NCI-H2029 (cell line): ENCODE measurements at regions not wholly inside any gene's neighbourhood (a gene's known extent, or its start where the extent isn't known, plus 50 kb on each side); places are given as distances from the start of the nearest gene placed in this dataset.

Source experiments
- DNase-seq: peaks from one replicate; lab custom pipeline; 2025; lab: John Stamatoyannopoulos, UW

DNA sequence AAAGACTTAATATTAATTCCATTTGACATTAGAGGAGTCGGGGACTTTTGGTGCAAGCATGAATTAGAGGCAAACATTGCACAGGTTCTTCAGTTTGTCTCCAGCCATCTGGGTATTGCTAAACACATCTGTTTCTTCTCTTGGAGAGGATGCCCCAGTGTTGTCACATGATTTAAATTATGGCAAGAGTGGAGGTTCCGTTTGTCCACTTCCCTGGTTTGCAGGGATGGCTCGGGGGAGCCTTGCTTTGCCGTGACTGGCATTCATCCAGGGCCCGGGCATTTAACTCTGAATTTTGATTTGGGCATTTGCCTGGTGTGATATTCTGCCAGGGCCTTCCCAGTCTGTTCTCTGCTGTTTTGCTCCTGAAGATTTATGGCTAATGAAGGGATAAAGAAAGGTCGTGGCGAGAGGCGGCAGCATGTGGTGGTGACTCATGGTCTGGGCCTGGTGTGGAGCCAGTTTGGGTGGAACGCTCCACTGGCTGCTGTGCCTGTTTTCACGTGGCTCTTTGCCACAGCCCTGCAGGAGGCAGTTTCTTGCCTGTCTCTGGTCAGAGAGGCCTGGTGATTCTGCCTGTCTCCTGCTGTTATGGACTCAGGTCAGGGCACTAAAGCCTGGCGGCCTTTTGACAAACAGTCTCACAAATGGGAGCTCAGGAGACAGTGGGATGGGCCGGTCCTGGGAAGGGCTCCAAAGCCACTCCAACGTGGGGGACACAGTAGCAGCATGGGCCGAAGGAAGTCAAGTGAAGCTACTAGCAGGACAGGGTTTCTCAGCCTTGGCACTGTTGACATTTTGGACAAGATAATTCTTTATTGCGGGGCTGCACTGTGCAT, 99.4 kb upstream of the PGRMC2 start:
- DNase-seq, result peak; percentile 49

DNA sequence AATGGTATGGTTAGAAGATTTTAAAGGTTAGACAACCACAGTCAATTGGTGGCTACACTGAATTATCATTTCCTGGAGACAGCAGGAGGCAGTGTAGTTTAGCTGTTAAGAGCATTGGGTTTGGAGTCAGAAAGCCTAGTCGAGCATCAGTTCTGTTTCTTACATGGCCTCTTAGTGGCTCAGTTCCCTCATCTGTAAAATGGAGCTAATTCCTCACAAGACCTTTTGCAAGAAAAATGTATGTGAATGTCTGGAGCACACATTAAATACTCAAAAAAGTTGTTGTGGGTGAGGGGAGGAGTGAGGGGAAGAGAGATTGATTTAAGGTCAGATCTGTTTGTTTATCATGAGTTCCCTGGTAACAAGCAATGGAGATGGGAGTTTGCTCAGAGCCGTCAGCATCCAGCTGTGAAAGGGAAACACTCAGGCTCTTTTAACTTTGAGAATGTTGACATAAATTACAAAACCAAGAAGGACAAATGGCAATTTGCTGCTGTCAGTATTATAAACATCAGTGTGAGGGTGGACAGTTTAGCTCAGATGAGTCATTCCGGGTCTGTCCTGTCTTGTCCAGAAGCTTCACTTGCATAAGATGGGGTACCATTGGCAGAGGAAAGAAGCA, 98.2 kb upstream of the PGRMC2 start:
- peak; percentile 43 for DNase-seq

DNA sequence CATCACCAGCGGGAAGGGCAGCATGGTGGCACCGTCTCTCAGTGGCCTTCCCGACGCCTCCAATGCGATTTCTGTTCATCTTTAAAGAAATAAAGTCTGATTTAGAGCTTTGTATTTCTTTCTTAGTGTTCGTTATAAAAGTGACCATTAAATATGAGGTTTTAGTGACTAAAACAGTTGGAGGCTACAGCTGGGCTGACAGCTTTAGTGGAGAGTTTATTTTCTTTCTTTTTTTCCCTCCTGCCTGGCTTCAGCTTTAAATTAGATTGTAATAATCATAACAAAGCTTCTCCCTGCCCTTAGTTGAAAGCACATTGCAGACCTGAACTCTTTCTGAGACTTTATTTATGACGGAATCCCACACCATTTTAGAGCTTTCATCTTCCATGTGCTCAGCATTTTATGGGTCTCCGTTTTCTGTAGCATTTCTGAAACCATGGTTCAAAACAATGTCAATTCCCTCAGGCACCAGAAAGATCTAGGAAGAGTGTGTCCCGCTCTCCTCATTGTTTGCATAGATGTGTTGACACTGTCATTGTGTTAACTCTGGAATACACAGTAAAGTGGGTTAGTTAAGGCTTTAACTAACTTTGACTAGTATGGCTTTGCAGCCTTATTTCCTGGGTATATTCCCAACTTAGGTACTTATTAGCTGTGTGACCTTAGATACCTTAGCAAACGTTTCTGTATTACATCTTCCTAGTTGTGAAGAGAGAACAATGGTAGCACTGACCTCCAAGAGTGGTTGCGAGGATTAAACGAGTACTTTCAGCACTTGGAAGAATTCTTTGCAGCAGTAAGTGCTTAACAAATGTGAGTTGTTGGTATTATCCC, 97.4 kb upstream of the PGRMC2 start:
- no peak for DNase-seq

DNA sequence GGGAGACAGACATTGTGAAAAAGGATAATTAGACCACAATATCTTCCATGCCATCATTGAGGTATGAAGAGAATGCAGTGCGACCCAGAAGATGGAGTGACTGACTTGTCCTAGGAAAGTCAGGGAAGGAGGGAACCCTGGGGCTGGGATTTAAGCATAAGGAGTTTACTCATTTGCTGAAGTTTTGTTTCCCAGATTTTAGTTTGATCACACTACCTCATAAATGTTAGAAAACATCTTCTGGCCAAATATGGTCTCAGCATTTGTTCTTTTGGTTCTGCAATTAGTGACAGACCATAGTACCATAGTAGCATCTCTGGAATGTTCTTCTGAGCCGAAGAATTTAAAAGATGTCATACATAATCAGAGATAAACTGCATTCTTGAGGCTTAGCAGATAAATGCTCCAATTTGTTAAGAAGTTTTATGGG, 96.5 kb upstream of the PGRMC2 start:
- no peak for DNase-seq

DNA sequence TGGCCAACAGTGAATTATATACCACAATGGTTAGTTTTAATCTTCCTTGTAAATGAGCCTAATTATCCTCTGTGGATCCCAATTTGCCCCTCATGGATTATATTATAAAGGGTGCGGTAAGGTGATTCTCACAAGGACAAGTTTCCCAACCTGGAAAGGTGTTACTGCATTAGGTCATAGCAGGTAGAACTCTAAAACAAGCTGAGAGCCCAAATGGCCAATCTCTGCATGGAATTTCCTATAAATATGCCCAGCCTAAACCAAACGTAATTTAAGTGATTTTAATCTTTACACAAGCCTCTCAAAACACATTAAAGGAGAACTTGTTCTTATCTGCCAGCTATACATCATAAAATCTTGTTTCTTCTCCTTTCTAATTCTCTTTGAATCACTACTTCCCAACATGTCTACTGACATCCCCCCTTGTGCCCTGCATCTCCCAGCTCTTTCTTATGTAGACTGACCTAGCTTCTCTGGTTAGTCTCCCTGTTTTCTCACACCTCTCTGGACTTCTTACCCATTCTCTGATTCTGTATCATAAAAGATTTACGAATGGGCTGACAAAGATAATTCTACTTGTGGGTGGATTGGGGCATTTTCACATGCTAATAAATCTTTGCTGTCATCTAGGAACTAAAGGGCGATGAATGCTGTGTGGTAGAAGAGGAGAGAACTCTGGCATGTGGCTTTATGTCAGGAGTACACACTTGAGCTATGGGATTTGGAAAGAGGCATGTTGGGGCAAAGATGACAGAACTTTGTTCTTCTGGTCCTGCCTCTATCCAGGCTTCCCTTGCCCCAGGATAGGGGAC, 94.3 kb upstream of the PGRMC2 start:
- no peak for DNase-seq

DNA sequence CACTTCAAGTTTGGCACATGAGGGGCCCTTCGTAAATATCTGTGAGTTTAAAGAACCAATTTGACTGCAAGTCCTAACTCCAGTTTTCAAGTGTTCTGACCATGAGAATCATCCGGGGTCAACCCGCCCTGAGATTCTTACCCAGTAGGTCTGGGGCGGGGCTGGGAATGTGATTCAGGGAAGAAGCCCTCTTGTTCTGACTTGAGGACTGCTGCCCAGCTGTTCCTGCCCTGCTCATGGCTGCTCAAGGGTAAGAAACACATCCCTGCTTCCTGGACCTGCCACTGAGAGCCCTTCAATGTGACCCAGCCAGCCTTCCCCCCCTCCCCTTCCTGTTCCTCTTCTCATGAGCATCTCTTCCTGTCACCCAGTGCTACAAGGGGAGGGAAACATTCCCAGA, 92.7 kb upstream of the PGRMC2 start:
- no peak for DNase-seq

DNA sequence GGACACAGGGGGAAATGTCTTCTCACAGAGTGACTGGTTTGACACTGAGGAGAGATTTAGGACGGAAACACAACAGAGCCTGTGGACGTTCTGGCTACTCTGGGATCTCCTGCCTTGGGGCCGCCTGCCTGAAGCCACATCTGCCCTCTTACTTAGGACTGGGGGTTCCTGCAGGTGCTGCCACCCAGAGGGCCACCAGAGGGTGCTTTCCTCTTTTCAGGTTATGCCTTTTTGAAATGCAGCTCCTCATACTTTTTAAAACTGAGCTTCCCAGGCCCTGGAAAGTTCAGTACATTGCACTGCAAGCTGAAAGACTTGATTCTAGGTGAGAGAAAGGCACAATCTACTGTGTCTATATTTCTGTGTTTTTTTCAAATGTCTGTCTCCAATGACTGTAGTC, 92.2 kb upstream of the PGRMC2 start:
- no peak for DNase-seq

DNA sequence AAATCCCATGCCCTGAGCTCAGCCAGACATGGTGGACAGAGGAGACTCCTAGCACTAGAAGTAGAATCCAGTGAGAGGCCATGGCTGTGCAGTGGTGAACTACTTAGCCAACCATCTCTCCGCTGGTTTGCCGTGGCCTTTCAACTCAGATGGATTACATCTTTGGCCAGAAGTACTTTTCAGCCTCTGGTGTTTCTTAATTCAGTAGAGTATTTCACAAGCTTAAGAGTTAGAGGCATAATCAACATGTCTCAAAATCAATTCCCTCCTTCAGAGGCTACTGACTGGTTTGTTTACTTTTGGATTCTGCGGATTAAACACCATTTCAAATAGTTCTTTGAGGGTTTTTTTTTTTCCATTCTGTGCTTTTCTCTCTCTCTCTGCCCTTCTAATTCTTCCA, 91.1 kb upstream of the PGRMC2 start:
- no peak for DNase-seq

DNA sequence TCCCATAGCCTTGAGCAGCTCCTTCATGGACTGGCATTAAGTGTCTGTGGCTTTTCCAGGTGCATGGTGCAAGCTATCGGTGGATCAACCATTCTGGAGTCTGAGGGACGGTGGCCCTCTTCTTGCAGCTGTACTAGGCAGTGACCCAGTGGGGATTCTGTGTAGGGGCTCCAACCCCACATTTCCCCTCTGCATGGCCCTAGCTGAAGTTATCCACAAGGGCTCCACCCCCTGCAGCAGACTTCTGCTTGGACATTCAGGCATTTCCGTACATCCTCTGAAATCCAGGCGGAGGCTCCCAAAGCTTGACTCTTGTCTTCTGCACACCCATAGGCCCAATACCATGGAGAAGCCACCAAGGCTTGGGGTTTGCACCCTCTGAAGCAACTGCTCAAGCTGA, 89.3 kb upstream of the PGRMC2 start:
- no peak for DNase-seq

DNA sequence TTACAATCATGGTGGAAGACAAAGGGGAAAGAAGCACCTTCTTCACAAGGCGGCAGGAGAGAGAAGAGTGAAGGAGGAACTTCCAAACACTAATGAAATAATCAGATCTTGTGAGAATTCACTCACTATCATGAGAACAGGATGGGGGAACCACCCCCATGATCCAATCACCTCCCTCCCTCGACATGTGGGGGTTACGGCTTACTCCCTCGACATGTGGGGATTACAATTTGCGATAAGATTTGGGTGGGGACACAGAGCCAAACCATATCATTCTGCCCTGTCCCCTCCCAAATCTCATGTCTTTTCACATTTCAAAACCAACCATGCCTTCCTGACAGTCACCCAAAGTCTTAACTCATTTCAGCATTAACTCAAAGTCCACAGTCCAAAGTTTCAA, 88.7 kb upstream of the PGRMC2 start:
- DNase-seq, result no peak

DNA sequence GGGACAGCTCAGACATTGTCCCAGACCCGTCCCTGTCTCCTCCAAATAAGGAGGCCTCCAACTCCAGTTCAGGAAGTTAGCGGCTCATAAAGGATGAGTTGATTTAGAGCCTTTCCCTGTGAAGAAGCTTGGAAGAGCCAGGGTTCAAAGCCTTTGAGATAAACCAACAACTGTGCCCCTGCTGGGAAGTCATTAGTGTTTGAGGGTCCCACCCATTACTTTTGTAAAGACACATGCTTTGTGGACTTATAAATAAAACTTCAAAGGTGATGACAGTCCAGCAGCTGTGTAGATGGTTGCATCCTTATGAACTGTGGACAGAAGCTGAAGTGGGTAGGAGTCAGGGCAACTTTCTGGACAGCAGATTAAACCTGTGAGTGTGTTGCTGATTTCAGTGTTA, 86.0 kb upstream of the PGRMC2 start:
- no peak for DNase-seq

DNA sequence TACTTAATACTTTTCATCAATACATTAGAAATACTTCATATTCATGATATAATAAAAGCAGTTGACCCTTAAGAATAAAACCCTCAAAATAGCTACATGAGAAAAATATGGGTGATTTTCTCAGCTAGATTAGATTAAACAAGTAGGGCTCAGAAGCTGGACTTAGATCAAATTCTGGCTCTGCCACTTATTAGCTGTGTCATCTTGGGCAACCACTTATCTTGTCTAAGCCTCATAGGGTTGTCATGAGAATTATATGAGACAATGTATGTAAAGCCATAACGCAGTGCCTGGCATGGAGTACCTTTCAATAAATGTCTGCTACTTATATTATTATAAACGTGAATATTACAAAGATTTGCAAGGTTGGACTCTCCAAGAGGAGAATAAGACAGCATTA, 84.3 kb upstream of the PGRMC2 start:
- DNase-seq, result no peak

DNA sequence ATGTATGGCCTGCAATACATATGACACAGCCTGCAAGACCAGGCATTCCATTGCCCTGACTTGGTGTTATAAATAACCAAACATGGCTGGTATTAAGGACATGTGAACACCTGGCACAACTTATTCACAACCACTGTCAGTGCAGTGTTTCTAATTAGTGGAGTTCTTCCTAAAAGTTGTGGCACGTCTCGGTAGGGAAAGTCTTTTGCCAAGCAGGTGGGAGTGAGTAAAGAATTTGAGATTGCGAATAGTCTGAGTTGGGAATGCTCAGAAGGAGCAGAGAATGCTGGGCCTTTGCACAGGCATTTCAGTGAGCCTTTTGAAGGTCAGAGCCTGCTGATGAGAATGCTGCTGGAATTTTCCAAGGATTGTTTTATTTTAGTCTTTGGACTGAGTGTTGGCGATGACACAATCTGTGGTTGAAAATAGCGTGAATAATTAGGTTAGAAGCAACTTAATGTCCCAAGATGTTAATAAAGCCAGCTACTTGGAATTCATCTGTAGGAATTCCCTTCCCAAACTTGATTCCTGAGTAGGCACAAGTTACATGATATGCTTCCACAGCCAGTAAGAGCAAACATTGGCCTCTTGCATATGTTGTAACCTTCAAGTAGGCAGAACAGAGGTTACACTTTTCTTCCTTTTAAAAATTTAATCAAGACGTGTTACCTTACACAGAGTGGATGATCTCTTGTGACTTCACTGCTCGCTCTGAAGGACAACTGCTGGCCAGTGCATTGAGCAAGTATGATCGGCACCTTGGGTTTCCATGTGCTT, 83.6 kb upstream of the PGRMC2 start:
- DNase-seq, result no peak

DNA sequence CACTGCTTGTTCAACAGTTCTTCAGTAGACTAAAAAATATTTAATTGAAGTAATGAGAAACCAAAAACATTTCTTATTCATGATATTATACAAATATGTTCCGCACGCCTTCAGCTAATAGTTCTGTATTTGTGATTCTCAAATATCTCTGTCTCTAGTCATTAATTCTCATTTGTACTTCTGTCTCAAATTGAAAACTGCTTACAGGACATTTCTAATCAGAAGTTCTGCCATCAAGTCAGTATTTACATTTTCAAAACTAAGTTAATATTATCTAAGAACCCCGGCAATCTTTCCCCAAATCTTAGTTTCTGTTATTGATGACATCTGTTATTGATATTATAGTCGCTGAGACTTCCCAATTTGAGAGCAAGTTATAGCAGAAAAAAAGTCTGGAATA, 78.6 kb upstream of the PGRMC2 start:
- DNase-seq, result no peak

DNA sequence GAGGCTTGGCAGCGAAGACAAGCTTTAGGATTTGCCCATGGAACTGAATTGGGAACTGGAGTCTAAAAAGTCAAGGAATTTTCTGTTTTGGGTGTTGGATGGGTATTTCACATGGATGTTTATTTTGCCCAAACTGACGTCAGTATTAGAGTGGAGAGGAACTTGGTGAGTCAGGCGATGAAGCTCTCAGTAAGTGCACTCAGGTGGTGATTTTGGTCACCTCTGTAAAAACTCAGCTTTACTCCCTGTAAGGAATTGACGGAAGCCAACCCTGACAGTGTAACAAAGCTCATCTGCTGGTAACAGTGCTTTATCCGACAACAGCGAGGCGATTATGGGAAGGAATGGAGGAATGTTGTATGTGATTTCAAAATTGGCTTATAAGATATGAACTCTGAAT, 77.0 kb upstream of the PGRMC2 start:
- no peak for DNase-seq

DNA sequence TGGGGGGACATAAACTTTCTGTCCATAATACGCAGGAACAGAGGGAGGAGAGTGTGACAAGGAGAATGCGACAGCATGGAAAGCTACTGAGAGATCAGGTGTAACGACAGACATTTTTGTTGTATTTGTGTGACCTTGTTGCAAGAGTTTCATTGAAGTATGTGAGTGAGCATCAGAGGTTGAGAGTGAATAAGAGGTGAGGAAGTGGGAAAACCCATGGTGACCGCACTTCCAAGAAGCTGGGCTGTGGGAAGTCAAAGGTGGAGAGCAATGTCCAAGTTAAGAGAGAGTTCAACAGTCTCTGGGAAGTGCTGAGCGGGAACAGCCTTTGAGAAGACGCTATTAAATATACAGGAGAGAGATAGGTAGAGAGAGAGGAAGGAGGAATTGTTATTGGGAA, 76.4 kb upstream of the PGRMC2 start:
- DNase-seq, result no peak

DNA sequence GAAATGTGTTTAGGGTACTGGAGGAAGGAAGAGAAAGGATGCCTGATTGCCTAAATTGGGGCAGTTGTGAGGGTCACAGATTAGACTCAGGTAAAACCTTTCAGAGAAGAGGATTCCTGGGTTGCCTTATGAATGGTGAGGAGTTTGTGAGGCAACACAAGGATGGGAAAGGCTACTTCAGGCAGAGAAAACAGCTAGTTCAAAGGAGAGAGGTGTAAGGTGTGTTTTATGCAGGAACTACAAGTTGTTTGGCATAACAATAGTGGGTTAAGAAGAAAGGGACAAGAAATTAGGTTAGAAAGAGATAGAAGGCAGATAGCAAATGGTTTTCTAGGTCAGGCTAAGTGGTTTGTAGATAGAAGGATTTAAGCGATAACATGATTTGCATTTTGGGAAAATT, 75.1 kb upstream of the PGRMC2 start:
- no peak for DNase-seq

DNA sequence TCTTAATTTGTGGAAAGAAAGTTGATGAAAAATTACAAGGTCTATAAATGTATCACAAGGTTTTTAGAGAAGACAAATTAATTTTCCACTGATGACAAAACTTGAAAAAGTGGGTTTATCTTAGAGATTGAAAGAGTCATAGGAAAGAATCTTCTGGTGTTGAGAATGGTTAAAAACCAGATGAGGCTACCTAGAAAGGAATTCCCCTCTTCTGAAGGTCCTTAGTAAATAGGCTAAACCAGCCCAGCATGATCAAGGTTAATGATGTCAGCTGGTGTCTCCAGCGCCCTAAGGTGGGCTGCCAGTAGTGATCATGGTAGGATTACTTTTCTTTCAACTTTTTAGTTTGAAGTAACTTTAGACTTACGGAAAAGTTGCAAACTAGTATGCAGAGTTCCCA, 71.8 kb upstream of the PGRMC2 start:
- no peak for DNase-seq

DNA sequence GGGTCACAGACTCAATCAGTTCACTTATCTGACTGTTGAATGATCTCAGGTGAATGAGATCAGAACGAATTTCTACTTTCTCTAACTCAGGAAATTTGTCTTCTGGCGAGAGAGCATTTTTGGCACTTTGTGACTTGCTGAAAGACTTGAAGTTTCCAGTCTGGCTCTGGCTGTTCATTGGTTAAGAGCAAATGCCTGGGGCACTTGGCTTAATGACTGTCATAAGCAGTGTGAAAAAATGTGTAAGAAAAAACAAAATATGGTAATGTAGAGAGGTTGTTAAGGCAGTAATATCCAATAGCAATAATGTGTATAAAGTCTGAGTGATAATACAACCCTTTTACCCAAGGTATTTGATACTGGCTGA, 71.3 kb upstream of the PGRMC2 start:
- no peak for DNase-seq

DNA sequence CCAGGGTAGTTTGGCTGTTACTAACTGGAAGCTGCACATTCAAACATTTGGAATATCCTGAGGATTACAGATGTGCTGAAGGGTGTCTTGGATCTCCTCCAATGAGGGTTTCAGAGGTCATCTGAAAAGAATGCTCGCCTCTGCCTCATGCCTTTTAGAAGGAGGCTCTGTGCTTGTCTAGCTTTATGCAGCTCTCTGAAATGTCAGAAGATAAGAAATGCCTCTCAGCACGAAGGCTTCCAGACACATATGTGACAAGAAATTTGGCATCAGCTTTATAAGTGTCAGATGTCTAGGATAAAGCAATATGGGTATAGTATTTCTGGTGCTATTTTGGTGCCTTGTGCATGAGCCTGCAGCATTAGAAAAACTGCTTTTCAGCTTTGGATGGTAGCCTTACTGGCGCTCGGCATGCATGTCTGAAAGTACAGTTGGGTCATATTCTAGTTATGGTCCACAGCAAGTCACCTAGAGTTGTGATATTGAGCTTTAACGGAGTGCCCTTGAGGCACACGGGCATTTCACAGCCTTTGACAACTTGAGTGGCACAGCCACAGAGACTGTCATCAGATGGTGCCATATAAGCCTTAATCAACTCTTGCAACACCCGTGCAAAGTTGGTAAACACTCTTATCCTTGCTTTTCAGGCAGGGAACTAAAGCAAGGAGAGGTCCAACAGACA, 70.8 kb upstream of the PGRMC2 start:
- DNase-seq, result no peak

DNA sequence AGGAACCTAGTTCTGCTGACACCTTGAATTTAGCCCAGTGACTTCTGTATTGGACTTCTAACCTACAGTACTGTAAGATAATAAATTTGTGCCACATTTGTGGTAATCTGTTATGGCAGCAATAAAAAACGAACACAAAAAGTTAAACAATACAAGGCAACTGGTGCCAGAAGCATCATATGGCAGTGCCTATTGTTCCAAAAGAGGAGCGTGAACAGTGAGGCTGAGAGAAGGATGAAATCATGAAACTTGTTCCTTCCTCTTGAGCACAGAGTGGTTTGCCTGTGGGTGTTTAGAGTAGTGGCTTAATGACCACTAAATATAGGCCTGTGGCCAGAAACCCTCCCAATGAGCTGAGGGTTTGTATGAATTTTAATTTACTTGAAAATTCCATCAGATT, 69.7 kb upstream of the PGRMC2 start:
- no peak for DNase-seq
